Astrocyte of the spinal cord (primary cell): ENCODE measurements at regions not wholly inside any gene's neighbourhood (a gene's known extent, or its start where the extent isn't known, plus 50 kb on each side); places are given as distances from the start of the nearest gene placed in this dataset.

ENCODE experiments used
- DNase-seq: peaks from one replicate; pipeline ENCODE4 v3.0.0; 2011; ENCODE audit warnings: low read depth, low spot score
- H3K4me3 ChIP-seq: 2 replicates; pipeline ENCODE4 v1.5.1; 2011; ENCODE audit warnings: low read depth, mild to moderate bottlenecking, low read length, moderate library complexity
- in situ Hi-C: cut with HindIII; loops from 2 replicates; pipeline ENCODE4 v1.10.0; 2017; ENCODE audit warnings: low sequenced_read_pairs
- TF ChIP-seq, protein P1 (sequence below): IDR thresholded peaks from 2 replicates; pipeline ENCODE4 v1.5.1; 2012; ENCODE audit warnings: low read depth, mild to moderate bottlenecking, low read length, inconsistent platforms

- DNase-seq: no peak
- TF ChIP-seq, protein P1, sequence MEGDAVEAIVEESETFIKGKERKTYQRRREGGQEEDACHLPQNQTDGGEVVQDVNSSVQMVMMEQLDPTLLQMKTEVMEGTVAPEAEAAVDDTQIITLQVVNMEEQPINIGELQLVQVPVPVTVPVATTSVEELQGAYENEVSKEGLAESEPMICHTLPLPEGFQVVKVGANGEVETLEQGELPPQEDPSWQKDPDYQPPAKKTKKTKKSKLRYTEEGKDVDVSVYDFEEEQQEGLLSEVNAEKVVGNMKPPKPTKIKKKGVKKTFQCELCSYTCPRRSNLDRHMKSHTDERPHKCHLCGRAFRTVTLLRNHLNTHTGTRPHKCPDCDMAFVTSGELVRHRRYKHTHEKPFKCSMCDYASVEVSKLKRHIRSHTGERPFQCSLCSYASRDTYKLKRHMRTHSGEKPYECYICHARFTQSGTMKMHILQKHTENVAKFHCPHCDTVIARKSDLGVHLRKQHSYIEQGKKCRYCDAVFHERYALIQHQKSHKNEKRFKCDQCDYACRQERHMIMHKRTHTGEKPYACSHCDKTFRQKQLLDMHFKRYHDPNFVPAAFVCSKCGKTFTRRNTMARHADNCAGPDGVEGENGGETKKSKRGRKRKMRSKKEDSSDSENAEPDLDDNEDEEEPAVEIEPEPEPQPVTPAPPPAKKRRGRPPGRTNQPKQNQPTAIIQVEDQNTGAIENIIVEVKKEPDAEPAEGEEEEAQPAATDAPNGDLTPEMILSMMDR: no peak
- no peak overlapping the region for H3K4me3 ChIP-seq
- in situ Hi-C loops: no loop called here
Observed at GRCh38 chr10:10777279-10777678, 240.4 kb upstream of the CELF2 start.

DNA sequence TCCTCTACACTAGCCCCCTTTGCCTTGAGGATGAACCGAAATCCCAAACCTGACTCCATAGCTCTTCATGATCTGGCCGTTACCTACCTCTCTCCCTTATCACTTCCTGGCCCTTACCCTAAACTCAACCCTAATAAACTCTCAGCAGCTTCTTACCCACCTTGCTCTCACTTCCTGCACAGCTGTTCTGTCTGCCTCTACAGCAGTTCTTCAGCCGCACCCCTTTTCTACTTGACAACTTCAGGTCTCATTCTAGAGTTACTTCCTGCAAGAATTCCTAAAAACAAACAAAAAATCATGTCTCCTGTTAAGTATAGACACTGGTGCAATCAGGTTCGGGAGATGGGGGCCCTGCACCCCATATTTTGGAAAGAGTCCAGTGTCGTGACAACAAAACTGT is 239.9 kb upstream of the CELF2 start:
- in situ Hi-C loops: no loop called here
- TF ChIP-seq, protein P1: no peak
- DNase-seq: no peak
- H3K4me3 ChIP-seq: no peak overlapping the region

DNA sequence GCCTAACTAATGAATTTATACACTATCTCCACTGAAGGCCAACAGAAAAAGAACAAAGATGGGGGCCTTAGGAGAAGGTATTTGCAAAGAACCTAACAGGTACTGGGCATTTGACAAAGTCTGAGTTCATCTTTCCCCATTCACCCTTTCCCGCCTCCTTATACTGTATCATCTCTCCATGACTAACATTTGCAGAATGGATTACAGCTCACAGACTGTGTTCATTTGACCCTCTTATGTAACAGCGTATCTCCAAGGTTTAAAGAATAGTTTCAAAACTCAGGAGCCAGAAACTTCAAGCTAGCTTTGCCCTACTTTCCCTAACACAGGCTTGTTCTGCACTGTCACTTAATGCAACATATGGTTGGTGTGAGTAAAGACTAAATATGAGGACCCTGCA is 238.7 kb upstream of the CELF2 start:
- no peak overlapping the region for H3K4me3 ChIP-seq
- TF ChIP-seq, protein P1: no peak
- in situ Hi-C loops: no loop called here
- no peak for DNase-seq

- H3K4me3 ChIP-seq: no peak overlapping the region
- in situ Hi-C loops: no loop called here
- TF ChIP-seq, protein P1: no peak
- DNase-seq: no peak
Observed at GRCh38 chr10:10779511-10779910, 238.2 kb upstream of the CELF2 start.

- H3K4me3 ChIP-seq: no peak overlapping the region
- in situ Hi-C loops: no loop called here
- DNase-seq: peak; percentile 49
- TF ChIP-seq, protein P1: no peak
Observed at GRCh38 chr10:10780746-10781145, 236.9 kb upstream of the CELF2 start.

DNA sequence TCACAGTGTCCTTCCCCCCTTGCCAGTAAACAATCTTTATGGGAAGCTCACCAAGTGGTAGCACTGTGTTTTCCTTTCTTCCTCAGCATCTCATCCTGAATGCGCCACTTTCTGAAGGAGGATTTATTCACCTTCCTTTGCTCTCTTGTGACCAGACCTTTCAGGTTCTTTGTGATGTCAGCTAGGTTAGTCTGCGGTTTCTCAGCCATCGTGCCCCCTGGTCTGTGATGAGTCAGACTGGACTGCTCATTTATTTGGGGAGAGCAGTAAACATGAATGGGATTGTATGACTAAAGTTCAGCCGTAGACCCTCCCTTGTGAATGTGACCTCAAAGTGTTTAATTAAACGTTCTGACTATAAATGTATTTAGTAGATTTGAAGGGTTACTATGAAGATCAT is 235.1 kb upstream of the CELF2 start:
- TF ChIP-seq, protein P1: no peak
- in situ Hi-C loops: no loop called here
- H3K4me3 ChIP-seq: no peak overlapping the region
- DNase-seq: peak; percentile 81

DNA sequence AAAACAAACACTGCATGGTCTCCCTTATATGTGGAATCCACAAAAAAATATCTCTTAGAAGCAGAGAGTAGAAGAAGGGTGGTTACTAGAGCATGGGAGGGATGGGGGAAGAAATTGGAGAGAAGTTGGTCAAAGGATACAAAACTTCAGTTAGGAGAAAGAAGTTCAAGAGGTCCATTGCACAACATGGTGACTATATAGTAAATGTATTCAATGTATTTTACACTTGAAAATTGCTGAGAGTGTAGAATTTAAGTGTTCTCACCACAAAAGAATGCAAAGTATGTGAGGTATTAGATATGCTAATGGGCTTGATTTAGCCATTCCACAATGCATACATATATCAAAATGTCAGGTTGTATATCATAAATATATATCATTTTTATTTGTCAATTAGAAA is 232.0 kb upstream of the CELF2 start:
- in situ Hi-C loops: no loop called here
- TF ChIP-seq, protein P1: no peak
- no peak overlapping the region for H3K4me3 ChIP-seq
- DNase-seq: peak; percentile 46
